Fibroblast of the aortic adventitia (primary cell): ENCODE measurements at regions not wholly inside any gene's neighbourhood (a gene's known extent, or its start where the extent isn't known, plus 50 kb on each side); places are given as distances from the start of the nearest gene placed in this dataset.

Source experiments
- DNase-seq: peaks from one replicate; pipeline ENCODE4 v3.0.0-alpha.2; 2010; ENCODE audit warnings: low read depth
- H3K4me3 ChIP-seq: 2 replicates; pipeline ENCODE4 v1.5.1; 2011; ENCODE audit warnings: low read depth, mild to moderate bottlenecking, control low read depth, low read length, moderate library complexity
- CTCF ChIP-seq: IDR thresholded peaks from 2 replicates; pipeline ENCODE4 v1.5.1; 2011; ENCODE audit warnings: mild to moderate bottlenecking, low read length, control low read depth, inconsistent platforms; ENCODE audit not compliant: insufficient read depth

GRCh38 chr5:136698970-136699369 is 333.6 kb upstream of the TRPC7 start:
- no peak for TF ChIP-seq CTCF
- no peak for DNase-seq

GRCh38 chr5:136694258-136694657 is 328.9 kb upstream of the TRPC7 start:
- DNase-seq: no peak
- H3K4me3 ChIP-seq: no peak overlapping the region
- TF ChIP-seq CTCF: no peak

More at GRCh38 chr5:136698970-136699369, 333.6 kb upstream of the TRPC7 start:
- no peak overlapping the region for H3K4me3 ChIP-seq

DNA sequence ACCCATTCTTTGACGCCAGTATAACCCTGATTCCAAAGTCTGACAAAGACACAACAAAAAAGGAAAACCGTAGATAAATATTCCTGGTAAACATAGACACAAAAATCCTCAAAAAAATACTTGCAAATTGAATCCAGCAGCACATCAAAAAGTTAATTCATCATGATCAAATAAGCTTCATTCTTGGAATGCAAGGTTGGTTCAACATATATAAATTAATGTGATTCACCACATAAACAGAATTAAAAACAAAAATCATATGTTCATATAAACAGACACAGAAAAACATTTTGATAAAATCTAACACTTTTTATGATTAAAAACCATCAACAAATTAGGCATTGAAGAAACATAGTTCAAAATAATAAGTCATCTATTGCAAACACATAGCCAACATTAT is 324.2 kb upstream of the TRPC7 start:
- no peak overlapping the region for H3K4me3 ChIP-seq
- DNase-seq: no peak
- no peak for TF ChIP-seq CTCF

DNA sequence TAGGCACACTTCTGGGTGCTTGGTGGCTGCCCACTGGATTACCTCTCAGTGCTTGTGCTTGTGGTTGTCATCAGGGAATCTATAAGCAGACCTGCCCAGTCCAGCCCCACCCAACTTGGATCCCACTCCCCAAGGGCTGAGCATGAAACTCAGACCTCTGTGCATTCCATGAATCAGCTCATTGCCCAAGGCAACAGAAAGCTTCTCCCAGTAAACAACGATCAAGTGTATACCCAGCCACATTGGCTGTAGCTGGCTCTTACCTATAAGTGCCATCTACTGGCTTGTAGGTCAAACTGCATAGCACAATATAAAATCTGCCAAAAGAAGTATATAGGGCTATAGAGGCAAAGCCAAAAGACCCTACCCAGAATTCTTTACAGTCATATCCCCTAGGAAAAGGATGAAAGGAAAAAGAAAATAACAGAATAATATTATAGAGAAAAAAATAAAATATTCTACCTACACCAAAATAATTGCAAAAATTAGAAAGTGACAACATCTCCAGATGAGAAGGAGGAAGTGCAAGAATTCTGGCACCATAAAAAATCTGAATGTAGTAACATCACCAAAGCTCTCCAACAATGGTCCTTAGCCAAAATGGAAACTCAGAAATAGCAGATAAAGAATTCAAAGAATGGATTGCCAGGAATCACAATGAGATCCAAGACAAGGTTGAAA is 321.0 kb upstream of the TRPC7 start:
- H3K4me3 ChIP-seq: no peak overlapping the region
- DNase-seq: peak; percentile 49
- TF ChIP-seq CTCF: peak; percentile 51

GRCh38 chr5:136682986-136683385 is 317.6 kb upstream of the TRPC7 start:
- no peak for TF ChIP-seq CTCF
- DNase-seq: no peak
- no peak overlapping the region for H3K4me3 ChIP-seq

DNA sequence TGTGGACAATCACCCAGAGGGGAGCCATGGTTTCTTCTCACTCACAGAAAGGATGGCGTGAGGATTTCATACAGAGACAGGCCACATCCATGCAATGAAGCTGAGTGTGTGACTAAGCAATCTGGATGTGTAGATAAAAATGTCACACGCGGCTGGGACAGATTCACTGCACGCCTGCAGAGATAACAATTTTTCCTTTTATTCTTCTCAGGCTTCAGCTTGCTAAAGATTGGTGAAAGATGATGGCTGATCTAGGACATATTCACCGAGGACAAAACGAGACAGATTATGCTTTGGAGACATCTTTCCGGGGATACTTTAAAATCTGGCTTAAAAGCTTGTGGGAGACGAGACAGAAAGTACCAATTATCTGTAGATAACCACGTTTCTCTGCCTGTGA is 313.9 kb upstream of the TRPC7 start:
- TF ChIP-seq CTCF: no peak
- no peak for DNase-seq
- no peak overlapping the region for H3K4me3 ChIP-seq

DNA sequence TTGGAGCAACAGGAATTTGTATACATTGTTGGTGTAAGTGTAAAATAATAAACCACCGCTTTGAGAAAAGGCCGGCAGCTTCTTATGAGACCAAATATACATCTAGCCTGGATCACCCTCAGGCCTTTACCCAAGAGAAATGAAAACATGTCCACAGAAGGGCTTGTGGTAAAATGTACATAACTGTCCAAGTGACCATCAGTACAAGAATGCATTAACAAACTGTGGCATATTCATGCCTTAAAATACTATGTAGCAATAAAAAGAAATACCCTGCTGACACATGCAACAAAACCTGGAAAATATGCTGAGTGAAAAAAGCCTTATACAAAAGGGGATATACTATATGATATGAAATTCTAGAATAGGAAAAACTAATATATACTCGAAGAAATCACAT is 311.9 kb upstream of the TRPC7 start:
- DNase-seq: no peak
- no peak overlapping the region for H3K4me3 ChIP-seq
- no peak for TF ChIP-seq CTCF
